ENCODE measurements at regions not wholly inside any gene's neighbourhood (a gene's known extent, or its start where the extent isn't known, plus 50 kb on each side); places are given as distances from the start of the nearest gene placed in this dataset.
A peak's percentile ranks its signal among the peaks of the same experiment; 100 is the strongest.
"Not testable (repeated sequence)": the region's sequence is repeated elsewhere in the genome, so short reads cannot be mapped to it uniquely, and the experiment has no call there.

DNA sequence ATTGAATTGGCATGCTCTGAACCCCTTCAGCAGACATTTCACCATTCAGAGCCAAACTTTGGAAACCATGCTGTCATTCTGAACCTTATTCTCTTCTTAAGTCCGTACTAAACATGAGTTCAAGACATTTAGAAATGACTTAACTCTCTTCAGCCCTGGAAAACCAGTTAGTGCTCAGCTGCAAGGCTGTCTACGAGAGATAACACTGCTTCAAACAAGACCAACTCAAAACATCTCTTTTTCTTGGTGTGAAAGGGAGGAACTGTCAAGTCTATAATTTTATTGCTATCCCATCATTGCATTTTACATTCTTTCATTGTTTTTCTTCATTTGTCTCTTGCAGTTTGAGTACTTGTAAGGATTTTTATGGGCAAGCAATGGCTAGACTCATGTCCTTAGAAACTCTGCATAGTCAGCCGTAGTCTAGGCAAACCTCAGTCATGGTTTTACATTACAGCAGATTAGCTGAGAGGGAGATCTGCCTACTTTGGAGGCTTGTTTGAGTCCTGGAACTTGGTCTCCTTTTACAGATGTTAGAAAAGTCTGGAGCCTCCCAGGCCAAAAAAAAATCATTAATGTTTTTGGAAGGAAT, 120.6 kb upstream of the JADE1 start:
- no peak for DNase-seq (ENCODE audit: low read depth)

DNA sequence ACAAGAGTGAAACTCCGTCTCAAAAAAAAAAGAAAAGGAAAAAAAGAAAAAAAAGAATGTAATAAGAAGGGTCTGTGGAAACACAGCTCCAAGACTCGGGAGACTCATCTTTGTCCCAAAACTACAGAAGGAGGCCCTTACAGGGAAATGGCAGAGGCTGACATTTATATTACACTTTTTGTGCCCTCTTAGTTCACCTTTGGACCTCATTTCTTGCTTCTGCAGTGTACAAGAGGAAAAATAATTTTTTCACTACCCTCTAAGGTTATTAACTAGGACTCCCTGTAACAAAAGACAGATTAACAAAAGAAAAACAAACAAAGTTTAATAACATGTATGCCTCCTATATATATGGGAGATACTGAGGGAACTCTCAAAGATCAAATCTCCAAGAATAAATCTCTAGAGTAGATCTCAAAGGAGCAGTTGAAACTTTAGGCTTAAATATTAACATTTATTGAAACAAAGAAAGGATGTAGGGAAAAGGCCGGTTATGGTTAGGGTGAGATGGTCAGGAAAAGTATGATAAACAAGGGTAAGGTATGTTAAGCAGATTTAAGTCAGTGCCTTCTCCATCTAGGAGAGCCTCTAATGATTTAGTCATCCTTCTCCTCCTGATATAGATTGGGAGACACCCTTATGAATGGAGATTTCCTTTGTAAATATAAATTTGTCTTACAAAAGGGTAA, 121.3 kb upstream of the JADE1 start:
- no peak for DNase-seq (ENCODE audit: low read depth)

DNA sequence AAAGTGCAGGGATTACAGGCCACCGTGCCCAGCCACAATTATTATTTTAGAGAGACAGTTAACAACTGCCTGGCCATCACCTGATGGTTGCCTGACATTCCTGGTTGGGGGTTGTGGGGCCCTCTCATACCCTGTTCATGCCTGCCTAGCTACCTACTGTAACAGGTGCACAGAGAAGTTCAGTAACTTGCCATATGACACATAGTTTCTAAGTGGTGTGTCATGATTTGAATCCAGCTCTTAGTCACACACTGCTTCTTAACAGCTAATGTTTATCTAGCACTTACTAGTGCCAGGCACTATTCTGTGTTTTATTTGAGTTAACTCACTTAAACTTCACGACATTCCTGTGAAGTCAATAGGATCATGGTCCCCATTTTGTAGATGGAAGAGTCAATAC, 122.7 kb upstream of the JADE1 start:
- no peak for DNase-seq (ENCODE audit: low read depth)

DNA sequence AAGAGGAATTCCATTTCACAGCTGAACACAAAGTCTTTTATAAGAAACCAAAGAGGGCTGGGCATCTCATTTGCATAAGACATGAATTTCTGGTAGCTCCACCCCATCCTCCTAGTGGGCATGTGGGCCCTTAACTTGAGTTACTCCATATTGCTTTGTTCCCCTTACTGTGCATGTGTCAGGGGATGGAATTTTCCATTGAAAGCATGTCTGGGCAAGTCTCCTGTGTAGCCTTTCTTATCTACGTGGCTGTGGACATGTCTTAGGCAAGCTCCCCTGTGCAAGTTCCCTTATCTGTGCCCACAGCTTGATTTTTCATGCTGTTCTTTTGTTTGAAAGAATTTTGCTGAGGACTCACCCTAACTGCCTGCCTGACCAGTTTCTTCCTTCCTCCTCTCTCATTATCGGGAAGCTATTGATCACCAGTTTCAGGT, 123.5 kb upstream of the JADE1 start:
- DNase-seq (ENCODE audit: low read depth): peak; percentile 76

DNA sequence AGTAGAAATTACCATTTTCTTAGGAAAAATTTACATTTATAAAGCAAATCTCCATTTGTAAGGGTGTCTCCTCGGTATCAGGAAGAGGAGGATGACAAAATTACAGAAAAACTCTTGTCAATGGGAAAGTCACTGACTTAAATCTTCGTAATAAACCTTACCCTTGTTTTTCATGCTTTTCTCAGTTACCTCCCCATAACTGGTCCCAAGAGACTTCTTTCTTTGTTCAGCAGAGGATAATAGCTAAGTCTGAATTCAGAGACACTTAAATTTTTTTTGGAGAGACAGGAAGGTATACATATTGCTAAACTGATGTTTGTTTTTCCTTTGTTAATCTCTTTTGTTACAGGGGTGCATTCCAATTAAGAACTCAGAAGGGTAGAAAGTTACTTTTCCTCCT, 125.5 kb upstream of the JADE1 start:
- no peak for DNase-seq (ENCODE audit: low read depth)

DNA sequence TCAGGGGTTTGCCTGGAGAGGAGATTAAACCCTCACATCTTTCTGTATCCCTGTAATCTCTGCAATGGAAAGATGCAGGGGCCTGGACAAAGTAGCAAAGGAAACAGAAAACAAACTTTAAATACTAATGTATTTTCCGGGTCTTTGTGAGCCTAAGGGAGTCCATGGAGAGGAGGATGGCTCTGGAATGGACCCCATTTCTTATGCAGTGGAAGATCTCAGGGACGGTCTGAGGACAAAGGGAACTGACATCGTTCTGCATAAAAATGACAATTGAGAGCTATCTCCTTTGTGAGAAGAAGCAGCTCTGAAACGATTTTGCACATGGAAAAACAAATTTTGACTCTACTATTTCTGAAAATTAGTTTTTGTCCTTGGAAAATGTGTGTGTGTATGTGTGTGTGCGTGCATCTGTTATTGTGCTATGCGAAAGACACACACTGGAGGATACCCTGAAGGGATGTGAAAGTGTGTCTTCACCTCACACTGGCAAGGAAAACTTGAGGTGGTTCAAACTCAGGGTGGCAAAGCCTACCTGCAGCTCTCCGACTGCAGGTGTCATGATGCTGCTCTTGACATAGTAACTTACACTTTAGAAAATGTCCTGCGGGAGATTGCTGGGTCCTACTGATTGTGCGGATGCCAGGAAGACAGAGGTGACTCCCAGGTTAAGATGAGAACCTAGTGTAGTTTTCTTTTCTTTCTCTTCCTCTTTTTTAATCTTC, 126.4 kb upstream of the JADE1 start:
- no peak for DNase-seq (ENCODE audit: low read depth)

DNA sequence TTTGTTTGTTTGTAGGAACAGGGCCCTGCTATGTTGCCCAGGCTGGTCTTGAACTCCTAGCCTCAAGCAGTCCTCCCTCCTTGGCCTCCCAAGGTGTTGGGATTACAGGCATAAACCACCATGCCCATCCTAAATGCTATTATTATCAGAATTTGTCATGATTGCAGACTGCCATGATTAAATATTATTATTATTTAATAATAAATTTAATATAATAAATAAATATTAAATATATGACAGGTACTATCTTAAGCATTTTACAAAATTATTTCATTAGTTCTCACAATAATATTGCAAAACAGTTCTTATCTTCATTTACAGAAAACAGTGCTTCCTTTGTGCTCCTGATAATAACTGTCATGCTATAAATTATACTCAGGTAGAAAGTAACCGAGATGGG, 133.4 kb upstream of the JADE1 start:
- DNase-seq (ENCODE audit: low read depth): no peak

DNA sequence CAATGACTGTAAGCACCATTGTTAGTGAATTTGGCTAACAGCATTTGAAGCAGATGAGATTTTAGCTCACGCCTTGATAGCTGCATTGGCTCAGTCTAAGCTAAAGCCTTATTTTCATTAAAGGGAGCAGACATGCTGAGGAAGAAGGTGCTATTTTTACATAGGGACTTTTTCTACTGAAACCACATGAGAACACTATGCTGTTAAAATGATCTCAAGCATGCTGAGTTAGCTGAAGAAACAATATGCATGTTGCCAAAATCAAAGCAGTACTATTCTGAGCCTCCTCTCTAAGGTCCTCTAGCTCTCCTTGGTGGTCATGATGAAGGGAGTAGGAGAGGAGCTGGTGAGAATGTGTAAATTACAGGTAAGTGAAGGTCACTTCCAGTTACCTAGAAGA, 134.4 kb upstream of the JADE1 start:
- no peak for DNase-seq (ENCODE audit: low read depth)

DNA sequence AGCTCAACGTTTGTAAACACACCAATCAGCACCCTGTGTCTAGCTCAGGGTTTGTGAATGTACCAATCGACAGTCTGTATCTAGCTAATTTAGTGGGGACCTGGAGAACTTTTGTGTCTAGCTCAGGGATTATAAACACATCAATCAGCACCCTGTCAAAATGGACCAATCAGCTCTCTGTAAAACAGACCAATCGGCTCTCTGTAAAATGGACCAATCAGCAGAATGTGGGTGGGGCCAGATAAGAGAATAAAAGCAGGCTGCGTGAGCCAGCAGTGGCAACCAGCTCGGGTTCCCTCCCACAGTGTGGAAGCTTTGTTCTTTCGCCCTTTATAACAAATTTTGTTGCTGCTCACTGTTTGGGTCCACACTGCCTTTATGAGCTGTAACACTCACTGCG, 136.3 kb upstream of the JADE1 start:
- not testable (repeated sequence) for DNase-seq (ENCODE audit: low read depth)

DNA sequence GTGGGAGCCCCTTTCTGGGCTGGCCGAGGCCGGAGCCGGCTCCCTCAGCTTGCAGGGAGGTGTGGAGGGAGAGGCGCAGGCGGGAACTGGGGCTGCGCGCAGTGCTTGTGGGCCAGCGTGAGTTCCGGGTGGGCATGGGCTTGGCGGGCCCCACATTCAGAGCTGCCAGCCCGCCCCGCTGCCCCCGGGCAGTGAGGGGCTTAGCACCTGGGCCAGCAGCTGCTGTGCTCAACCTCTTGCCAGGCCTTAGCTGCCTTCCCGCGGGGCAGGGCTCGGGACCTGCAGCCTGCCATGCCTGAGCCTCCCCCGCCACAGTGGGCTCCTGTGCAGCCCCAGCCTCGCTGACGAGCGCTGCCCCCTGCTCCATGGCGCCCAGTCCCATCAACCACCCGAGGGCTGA, 136.9 kb upstream of the JADE1 start:
- not testable (repeated sequence) for DNase-seq (ENCODE audit: low read depth)

DNA sequence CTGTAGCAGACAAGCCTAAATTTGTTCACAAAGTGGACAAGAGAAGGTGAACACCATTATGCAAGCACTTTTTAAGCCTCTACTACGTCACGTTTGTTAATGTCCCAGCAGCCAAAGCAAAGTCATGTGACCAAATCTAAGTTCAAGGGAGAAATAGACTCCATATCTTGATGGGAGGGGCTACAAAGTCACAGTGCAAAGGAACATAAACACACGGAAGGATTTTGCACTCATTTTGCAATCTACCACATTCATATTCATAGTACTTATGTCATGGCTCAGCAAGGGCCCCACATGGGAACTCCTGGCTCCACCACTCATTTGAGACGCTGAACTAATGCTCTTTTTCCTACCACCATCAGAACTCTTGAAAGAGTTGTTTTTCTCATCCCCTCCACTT, 139.0 kb upstream of the JADE1 start:
- DNase-seq (ENCODE audit: low read depth): peak; percentile 23

DNA sequence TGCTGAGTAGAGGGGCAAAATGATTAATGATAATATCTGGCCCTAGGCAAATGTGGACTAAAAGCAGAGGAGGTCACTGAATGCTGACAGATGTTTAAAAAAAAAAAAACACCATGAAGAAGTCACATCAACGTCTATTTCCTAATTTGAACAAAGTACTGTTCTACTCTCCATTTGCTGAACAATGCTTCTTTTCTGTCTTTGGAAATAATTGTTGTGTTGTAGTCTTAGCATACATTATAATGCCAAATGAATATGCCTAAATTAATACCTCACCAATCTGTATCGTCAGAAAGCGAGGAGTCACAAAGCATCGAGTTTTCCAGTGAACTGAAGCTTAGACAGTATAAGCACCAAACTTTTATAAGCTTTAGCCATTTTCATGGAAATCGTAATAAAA, 140.9 kb upstream of the JADE1 start:
- DNase-seq (ENCODE audit: low read depth): no peak

DNA sequence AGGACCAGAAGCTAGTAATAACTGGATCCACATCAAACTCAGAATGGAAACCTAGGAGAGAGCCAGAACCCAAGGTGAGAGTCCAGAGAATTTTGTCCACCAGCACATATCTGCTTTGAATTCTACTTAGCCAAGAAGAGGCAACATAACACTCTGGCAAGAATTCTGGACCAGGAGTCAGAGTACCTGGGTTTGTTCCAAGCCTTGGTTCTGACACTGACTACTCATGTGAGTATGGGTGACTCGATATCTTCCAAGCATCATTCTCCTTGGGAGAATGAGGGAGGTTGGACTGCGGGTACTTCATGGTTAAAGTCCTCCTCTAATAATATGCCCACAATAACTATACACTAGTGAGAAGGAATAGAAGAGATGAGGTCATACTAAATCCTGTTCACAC, 144.0 kb upstream of the JADE1 start:
- no peak for DNase-seq (ENCODE audit: low read depth)

DNA sequence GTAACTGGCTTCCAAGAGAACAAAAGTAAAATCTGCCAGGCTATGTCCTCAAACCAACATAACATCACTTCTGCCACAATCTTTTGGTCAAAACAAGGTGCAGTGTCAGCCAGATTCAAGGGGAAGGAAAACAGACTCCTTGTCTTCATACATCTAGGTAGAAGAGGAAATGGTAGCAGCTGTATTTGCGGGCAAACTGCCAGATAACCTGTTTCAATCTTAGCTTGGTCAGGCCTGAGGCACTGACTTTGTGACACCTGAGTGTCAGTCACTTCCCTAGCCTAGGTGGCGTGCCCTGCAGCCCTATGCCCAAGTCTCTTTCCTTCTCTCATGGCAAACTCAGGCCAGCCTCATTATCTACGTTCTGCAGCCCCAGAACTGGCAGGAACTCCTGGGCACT, 146.2 kb upstream of the JADE1 start:
- no peak for DNase-seq (ENCODE audit: low read depth)

DNA sequence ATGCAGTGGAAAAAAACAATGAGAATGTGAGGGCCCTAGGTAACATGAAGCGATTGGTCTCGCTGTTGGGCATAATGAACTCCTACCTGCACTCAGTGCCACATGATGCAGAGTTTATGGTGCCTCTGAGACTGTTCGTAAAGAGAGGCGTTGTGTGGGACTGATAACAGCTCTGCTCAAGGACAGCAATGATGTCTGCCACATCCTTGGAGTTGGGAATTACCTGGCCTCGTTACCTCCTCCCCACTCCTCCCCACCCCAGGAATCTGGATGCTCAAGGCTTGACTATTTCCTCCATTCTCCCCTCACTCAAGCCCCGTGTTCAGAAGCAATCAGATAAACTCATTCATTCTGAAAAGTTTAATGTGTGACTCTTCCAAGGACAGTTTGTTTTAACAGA, 148.0 kb upstream of the JADE1 start:
- DNase-seq (ENCODE audit: low read depth): no peak

DNA sequence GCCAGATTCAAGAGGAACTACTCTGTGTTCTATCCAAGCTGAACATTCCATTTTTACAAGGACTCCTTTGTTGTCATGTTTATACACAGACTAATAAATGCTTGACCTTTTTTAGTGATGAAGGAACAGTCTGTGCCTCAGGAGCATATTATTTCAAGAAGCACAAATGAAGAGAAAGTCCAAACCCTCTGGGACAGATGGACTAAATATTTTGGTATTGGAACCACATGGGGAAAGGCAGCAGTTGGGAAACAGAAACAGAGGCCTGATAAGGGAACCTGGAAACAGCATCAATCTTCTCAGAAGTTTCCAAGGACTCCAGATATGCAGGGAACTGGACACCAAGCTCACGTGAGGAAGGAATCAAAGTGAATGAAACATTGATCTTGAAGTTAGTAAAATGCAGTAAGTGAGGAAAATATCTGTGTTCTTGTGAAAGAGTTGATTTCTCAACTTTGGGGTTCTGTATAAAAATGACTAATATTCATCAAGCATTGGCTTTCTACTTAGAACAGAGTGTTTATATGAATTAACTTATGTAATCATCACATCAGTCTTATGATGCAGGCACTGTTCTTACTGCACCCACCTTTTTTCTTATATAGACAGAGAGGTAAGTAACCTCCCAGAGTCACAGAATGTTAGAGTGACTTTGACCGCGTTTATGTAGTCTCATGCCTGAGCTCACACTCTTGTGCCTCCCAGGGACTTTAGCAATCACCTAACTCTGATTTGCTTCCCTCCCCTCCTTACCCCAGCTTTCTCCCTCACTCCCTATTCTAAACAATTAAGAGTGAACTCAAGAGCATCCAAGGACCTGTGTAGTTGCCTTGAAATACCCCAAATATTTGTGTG, 148.9 kb upstream of the JADE1 start:
- DNase-seq (ENCODE audit: low read depth): peak; percentile 94

DNA sequence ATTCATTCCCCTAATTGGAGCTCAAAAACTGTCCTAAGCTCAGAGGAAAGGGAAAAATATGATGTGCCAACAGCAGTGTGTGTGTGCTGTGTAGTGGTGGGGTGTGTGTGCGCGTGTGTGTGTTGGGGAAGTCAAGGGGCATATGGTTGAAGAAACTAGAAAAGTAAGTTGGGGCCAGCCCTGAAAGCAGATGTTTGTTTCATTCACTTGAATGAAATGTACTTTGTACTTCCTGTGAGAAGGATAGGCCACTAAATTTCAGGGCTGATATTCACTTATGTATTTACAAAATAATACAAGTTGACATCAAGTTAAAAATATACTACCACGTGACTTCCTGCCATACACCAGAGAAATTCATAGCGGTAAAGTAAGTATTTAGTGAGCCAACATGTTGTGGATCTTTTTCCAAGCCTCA, 151.3 kb upstream of the JADE1 start:
- no peak for DNase-seq (ENCODE audit: low read depth)

DNA sequence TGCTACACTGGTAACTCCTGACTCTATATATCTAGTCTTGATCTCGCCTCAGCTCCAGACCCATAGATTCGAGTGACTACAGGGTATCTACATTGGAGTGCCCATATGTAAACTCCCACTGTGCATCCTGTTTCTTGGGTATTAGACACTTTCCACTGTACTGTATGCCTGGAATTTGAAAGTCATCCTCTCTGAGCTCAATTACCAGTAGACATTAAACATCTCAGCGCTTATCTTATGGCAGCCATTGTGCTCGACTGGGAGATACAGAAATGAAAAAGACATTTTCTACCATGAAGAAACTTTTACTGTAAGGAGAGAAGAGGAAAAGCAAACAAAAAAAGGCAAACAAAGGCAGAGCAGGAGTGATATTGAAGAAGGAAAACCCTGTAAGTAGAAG, 151.9 kb upstream of the JADE1 start:
- no peak for DNase-seq (ENCODE audit: low read depth)

DNA sequence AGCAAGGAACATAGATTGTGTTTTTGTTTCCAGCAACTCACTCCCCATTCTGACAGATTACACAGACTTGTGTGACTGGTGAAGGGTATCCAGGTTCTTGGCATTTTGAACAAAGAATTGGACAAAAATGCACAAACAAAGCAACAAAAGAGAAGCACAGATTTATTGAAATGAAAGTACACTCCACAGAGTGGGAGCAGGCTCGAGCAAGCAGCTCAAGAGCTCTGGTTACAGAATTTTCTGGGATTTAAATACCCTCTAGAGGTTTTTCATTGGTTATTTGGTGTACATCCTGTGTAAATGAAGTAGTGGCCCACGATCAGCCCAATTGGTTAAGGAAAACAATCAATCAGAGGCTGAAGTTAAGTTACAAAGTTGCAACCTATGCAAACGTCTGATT, 155.0 kb upstream of the JADE1 start:
- DNase-seq (ENCODE audit: low read depth): no peak

DNA sequence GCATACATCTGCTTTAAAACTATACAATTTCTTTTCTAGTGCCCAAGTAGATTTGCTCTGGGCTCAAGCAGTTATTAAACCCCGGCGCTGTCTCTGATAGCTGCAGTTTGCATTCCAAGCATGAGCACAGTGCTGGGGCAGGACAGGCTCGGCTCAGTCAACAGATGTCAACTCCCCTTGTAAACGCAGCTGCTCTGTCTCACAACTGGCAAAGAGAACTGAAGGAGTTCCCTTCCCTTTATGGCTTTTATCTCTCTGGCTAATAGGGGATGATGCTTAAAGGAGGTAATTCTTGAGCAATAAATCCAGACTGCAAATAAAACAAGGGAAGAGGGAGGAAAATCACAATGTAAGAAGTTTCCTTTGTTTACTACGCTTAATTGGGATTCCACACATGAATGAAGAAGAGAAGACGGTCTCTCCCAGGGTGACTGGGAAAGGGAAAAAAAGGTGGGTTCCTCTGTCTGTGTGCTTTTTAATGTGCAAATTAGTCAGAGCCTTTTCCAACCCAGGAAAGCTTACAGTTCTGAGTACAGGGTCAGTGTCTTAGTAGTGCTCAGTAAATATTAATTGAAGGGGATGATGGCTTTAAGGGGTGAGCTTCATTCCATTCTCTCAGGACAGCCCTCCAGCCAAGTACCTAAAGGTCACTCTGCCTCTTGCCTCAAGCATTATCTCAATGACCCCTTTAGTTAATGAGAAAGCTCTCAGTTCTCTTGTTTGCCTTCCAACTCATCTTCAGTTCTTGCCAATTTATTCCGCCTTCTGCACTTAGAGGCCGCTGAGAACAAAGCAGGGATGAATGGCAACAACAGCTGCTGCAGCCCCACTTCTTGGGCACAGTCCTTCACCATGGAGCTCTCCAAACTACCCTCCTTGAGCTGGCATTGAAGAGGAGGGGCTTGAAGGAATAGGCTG, 155.7 kb upstream of the JADE1 start:
- DNase-seq (ENCODE audit: low read depth): peak; percentile 89

DNA sequence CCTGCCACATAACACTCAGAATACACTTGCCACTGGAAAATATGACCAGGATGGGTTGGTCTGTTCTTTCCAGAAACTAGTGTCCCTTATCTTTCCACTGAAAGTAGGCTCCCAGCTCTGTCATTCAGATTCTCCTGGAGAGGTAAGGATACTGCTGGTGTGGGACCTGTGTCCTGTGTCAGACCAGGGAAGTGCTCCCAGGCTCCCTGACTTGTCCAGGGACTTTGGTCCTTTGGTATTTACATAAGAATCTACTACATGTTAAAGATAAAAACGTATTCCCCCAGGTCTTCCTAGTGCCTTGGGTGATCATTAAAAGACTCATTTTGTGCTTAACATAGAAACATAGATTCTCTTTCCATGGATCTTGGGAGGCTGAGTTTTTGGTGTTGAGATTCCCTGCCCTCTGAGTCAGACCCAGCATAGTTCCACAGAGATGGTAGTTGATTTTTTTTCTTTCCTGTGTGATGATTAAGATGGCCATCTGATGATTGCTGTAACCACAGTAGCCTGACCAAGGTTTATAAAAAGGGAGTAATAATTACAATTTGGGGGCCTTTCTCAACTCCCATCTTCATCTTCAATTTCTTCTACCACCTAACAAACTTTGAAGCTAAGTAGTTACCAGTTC, 159.8 kb upstream of the JADE1 start:
- peak; percentile 57 for DNase-seq (ENCODE audit: low read depth)
